Hematopoietic multipotent progenitor cell treated with erythropoietin and hydrocortisone succinate and interleukin-3 and kit ligand, for 17 days (in vitro differentiated cells): ENCODE measurements at regions not wholly inside any gene's neighbourhood (a gene's known extent, or its start where the extent isn't known, plus 50 kb on each side); places are given as distances from the start of the nearest gene placed in this dataset.

Experiments used
- DNase-seq: peaks from one replicate; pipeline ENCODE4 v3.0.0-alpha.2; 2015; ENCODE audit warnings: low spot score

DNA sequence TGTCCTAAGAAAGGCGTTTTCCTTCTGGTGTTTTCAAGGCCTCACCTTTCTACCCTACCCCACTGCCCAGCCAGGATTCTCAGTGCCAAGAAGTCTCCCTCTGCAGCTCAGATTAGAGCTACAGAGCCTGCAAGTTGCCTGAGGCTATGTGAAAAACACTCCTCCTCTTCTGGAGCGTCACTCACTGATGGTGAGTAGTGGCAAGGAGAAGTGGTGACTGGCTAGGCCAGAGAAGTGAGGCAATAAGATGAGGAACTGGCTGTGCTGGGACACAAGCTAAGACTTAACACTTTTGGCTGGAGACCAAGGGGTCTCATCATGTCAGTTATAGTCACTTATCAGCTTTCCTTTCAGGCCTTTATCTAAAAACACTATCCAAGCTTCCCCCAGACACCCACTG is 86.7 kb upstream of the PRKAR2B start:
- no peak for DNase-seq

DNA sequence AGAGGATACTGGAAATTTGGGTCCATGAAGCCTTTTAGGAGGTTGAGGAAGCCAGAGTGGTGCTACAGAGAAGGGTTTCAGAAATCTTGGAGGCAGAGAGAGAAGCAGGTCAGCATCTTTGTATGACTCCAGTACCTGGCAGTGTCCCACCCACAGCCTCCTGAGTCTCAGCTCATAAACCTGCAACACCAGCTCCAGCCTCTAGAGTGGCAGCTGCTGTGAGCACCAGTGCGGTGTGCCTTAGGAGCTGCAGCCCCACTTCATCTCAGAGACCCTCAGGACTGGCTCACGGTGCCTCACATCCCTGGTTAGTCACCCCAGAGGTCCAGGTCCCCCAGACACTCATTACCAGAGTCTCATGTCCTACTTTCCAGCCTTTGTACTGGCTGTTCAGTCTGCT is 84.8 kb upstream of the PRKAR2B start:
- DNase-seq = no peak

DNA sequence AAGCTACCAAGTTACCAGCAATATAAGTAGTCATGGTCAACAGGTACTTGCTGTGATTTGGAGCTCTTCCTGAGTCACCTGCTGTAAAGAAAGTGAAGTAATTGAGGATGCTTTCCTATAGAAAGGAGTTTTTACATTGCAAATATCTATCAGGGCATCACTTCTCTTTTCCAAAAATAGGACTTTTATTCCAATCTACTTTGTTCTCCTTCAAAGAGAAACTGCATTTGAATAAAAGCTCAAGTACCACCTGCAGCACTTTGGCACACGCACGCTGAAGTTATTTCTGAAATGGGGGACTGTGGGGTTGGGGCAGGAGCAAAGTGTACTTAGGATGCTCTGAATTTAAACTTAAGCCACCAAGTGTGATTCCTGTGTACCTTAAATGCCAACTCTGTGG is 81.8 kb upstream of the PRKAR2B start:
- DNase-seq = no peak

DNA sequence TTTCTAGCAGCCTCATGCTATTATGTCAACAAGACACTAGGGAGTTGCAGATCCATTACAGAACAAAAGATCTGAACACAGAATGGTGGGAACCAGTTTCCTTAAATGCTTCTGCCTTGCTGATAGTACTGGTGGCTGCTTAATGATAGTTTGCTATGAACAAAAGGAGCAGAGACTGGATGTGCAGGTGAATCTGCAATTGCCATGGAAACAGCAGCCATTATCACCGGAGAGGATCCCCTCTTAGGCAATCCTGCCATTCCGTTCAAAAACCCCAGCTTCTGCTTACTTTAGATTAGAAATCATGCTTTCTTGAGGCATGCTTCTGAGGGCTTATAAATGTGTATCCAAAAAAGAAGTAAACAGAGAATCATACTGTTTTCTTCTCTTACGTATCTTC is 80.0 kb upstream of the PRKAR2B start:
- DNase-seq = no peak

DNA sequence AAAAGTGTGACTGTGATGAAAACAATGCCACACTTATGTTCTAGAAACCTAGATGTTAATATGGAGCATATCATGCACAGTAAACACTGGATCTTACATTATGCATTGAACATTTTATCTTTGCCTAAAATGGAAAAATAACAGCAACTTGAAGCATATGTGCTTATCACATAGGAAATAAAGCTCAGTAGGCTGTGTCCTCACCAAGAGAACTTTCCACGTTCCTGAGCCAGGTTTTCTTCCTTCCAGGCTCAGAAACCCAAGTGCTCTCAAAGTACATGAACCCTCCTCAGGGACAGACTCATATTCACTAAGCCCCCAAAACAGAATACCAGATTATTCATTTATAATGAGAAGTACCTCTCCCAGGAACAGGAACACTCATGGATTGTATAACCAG is 79.4 kb upstream of the PRKAR2B start:
- DNase-seq = no peak

DNA sequence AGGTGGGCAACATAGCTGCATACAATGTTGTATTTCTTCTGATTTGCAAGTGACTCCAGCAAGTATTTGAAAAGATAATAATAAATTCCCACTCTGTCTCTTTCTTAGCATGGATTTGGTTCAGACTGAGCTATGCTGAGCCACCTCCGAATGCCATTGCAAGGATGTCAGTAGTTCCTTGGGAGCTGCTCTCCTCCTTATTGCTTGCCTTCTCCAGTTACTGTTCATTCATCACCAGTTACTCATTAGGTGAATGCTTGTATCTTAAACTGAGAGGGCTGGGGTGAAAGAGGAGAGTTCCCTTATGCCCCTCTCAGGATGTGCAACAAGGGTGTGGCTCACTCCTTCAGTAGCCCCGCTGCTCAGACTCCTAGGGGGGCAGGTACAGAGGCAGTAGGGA is 78.4 kb upstream of the PRKAR2B start:
- DNase-seq = no peak

DNA sequence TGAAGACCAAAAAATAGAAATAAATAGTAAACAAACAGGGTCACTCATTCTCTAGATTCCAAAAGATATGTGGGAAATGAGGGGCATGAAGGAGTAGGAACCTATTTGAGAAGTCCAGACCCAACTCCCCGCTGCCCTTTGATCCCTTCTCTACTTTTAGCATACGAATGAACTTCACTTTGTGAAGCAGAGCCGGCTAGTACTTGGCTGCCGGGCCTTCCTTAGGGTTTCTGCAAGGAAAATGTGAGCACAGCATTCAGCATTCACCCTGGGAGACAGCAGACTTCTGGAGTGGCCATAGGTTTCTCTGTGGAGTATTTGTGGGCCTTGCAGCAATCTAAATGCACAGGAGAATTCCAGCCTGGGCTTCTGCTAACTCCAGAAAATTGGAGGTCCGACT is 76.3 kb upstream of the PRKAR2B start:
- DNase-seq = no peak

DNA sequence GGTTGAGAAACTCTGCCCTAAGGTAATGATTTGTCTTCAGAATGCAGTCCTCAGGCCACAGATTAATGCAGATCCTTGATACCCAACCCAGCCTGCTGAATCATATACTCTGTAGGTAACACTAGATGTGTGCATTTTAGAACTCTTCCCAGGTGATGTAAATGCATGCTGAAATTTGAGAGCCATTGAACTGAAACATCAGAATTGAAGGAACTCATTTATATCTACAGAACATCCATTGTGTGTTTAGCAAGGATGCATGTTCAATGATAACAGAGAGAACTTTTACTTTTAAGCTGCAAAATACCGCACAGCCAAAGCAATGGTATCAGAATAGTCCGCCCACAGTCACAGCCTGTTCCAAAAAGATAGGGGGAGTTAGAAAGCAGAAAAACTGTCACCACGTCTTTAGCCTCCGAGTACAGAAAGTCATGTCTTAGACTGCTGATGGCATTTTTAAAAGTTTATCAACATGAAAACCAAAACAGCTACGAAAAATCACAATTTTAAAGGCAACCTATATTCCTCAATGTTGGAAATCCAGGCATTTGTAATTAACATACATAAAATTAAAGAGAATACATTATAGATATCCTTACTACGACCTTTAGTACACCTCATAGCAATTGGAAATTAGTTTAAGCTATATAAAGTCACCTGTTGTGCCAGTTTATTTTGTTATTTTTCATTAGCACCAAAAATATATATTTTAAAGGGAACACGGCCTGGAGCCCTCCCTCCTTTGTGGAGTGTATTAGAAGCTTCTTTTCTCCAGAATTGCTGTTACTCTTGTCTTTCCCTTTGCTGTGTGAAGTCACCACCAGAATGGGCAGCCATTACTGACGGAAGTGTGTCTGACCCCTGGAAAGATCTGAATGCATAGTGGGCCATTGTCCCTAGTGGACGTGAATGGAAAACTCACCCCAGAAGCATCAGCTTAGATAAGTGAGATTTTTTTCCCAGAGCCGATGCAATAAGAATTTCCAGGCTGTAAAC is 65.8 kb upstream of the PRKAR2B start:
- peak; percentile 80 for DNase-seq

DNA sequence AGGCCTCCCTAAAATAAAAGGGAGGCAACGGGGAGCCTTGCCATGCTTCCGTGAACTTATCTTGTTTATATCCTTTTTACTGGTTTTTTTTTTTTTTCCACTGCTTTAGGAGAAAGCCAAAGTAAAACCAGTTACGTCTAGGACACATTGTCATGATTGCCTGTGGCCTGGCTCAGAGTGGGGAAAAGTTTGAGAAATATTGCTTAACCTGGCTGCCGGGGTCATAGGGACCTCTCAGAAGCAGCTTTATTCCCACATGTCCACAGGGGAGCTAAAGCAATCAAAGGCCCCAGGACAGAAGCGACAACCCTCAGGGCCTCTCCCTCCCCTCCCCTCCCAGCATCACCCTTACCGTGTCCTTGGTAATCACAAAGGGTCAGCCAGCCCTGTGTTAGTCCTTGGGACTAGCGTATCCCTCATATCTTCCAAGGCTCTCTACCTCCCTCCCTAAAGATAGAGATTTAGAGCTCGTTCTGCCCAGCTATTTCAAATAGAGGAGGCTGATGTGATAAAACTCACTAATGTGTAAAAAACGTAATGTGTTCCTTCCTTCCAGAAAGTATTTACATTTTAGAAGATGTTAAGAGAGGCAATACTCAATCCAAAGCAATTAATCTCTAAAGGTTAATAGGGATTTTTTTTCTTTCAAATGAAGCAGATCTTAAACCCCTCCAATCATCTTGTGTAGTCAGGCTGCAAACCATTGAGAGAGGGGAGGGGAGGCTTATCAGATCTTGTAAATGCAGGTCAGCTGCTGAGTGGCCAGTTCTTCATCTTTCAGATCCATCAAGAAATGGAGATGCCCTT is 64.8 kb upstream of the PRKAR2B start:
- no peak for DNase-seq

DNA sequence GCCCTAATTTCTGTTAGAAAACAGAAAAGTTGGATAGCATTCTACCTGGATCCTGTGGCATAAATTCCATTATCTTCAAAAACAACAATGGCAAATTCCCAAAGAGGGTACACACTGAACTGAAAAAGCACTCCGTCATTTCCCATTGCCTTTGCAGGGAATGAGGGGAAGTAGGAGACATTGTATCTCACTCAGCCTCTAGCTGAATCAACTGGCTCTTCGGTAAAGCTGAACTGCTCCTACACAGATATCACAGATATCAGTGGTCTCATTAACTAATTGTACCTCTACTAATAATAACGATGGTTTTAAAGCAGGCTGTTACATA is 64.2 kb upstream of the PRKAR2B start:
- DNase-seq = no peak

DNA sequence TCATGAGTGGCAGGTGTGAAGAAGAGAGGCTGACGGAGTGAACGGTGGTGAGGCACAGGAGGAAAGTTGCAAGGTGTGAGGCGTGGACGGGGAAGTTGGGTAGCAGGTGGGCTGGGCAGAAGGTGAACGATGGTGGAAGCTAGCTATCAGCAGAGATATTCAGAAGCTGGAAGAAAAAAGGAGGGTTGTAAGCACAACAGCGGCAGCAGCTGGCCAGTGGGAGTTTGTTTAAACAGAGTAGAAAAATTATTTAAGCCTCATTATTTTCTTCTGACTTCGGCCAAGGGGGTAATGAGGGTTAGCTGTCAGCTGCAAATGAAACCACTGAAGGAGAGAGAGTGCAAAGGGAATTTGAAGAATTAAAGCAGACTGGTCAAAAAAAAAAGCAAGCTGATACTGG is 62.1 kb upstream of the PRKAR2B start:
- no peak for DNase-seq

DNA sequence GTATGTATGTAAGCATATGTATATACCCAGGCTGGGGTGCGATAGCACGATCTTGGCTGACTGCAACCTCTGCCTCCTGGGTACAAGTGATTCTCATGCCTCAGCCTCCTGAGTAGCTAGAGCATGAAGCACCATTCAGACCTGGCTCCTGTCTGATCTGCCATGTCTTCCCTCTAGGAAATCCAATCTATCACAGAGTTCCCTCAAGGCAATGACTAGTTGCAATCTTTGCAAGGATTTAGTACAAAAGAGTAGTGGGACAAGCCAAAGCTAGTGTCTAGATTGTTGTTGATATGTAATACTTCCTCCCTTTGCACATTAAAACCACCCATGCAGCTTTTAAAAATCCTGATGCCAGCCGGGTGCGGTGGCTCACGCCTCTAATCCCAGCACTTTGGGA is 60.5 kb upstream of the PRKAR2B start:
- no peak for DNase-seq

DNA sequence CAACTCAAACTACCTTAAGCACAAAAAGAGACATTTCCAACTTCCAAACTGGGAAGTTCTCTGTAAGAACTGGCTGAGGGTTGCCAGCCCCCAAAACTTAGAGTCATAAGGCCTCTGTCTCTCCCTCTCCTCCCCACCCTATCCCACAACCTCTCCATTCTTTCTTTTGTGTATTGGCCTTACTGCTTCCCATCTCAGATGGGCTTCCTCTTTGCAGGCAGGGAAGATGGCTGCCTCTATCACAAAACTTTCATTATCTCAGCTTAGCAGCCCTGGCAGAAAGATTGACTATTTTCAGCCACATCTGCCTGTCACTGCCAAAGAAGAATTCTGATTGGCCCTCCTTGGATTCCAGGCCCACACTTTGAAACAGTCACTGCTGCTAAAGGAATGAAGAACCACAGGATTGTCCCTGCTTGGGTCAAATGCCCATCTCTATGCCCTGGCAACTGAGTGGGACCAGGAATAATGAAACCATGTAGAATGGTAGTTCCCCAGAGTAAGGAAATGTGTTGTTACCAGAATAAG is 58.0 kb upstream of the PRKAR2B start:
- peak; percentile 36 for DNase-seq

DNA sequence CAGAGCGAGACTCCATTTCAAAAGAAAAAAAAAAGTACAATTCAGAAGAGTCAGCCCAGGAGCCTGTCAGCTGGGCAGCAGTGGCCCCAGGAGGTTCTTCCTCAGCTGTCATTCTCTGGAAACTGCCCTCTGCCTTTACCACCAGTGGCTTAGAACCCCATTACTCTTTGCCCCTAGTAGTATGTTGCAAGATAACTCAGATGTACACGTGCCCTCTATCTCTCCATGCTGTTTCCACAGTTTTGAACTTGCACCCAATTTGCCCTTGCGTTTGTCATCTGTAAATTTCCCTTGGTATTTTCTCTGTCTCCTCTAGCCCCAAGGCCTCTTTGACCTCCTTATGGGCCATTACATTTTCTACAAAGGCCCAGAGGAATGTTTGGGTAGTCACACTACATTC is 56.7 kb upstream of the PRKAR2B start:
- no peak for DNase-seq

DNA sequence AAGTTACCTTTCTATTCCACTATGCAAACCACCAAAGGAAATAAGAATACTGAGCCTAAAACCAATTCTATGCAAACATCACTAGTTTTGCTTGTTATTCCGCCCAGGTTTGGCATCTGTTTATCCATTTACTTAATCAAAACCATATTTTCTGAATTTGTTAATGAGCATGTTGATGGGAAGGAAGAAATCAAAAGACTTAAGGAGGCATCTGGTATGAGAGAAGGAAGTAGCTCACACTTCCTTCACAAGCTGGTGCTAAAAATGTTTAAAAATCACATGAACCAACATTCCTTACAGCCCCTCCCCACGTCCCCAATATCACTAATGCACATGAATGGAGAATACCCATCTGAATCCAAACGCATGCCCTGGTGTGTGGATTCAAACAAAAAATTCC is 52.0 kb upstream of the PRKAR2B start:
- DNase-seq = no peak
